ENCODE measurements at regions not wholly inside any gene's neighbourhood (a gene's known extent, or its start where the extent isn't known, plus 50 kb on each side); places are given as distances from the start of the nearest gene placed in this dataset.

GRCh38 chr16:17685447-17685846, 214.7 kb upstream of the XYLT1 start:
- H3K9me2 ChIP-seq (replicated peaks; ENCODE audit: insufficient read depth, low read length): no peaks in the 10 kb centered on the region
- no peaks in the 10 kb centered on the region for H3K27me3 ChIP-seq (replicated peaks; ENCODE audit: insufficient read depth, low read length)
- no peaks in the 10 kb centered on the region for H3K36me3 ChIP-seq (replicated peaks; ENCODE audit: insufficient read depth, low read length)
- H3K4me3 ChIP-seq (ENCODE audit: low read length): no peak overlapping the region
- DNase-seq: no peak
- no peak overlapping the region for H3K27ac ChIP-seq (ENCODE audit: low read length)
- TF ChIP-seq, protein P1, sequence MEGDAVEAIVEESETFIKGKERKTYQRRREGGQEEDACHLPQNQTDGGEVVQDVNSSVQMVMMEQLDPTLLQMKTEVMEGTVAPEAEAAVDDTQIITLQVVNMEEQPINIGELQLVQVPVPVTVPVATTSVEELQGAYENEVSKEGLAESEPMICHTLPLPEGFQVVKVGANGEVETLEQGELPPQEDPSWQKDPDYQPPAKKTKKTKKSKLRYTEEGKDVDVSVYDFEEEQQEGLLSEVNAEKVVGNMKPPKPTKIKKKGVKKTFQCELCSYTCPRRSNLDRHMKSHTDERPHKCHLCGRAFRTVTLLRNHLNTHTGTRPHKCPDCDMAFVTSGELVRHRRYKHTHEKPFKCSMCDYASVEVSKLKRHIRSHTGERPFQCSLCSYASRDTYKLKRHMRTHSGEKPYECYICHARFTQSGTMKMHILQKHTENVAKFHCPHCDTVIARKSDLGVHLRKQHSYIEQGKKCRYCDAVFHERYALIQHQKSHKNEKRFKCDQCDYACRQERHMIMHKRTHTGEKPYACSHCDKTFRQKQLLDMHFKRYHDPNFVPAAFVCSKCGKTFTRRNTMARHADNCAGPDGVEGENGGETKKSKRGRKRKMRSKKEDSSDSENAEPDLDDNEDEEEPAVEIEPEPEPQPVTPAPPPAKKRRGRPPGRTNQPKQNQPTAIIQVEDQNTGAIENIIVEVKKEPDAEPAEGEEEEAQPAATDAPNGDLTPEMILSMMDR (IDR thresholded peaks at IDR 0.05; ENCODE audit: low read length): no peak
- TF ChIP-seq EZH2 (optimal IDR thresholded peaks at IDR 0.05; ENCODE audit: low read depth, low read length) (no peak), EZH2phosphoT487 (IDR thresholded peaks at IDR 0.05; ENCODE audit: low read length) (no peak)
- H2AFZ ChIP-seq (ENCODE audit: low read length): no peak overlapping the region
- H3K79me2 ChIP-seq (ENCODE audit: low read length): no peaks in the 10 kb centered on the region
- no peaks in the 10 kb centered on the region for H4K20me1 ChIP-seq (ENCODE audit: insufficient read depth, low read length)
- no peaks in the 10 kb centered on the region for H3F3A ChIP-seq (ENCODE audit: insufficient read depth, low read length)
- no peak overlapping the region for H3K9ac ChIP-seq (ENCODE audit: low read length)
- no peaks in the 10 kb centered on the region for H3K4me1 ChIP-seq (ENCODE audit: low read length)
- H3K4me2 ChIP-seq (ENCODE audit: low read depth, low read length): no peak overlapping the region
- H3K9me3 ChIP-seq (replicated peaks; ENCODE audit: insufficient read depth, low read length): no peaks in the 10 kb centered on the region

GRCh38 chr16:17683281-17683680, 212.5 kb upstream of the XYLT1 start:
- H3K9ac ChIP-seq (ENCODE audit: low read length): no peak overlapping the region
- no peaks in the 10 kb centered on the region for H3K9me2 ChIP-seq (replicated peaks; ENCODE audit: insufficient read depth, low read length)
- TF ChIP-seq, protein P1 (IDR thresholded peaks at IDR 0.05; ENCODE audit: low read length): no peak
- TF ChIP-seq EZH2 (optimal IDR thresholded peaks at IDR 0.05; ENCODE audit: low read depth, low read length) (no peak), EZH2phosphoT487 (IDR thresholded peaks at IDR 0.05; ENCODE audit: low read length) (no peak)
- no peak overlapping the region for H3K4me3 ChIP-seq (ENCODE audit: low read length)
- H3K27ac ChIP-seq (ENCODE audit: low read length): no peak overlapping the region
- H3K27me3 ChIP-seq (replicated peaks; ENCODE audit: insufficient read depth, low read length): no peaks in the 10 kb centered on the region
- no peak for DNase-seq
- no peaks in the 10 kb centered on the region for H3K79me2 ChIP-seq (ENCODE audit: low read length)
- H3F3A ChIP-seq (ENCODE audit: insufficient read depth, low read length): no peaks in the 10 kb centered on the region
- H3K4me2 ChIP-seq (ENCODE audit: low read depth, low read length): no peak overlapping the region
- H3K4me1 ChIP-seq (ENCODE audit: low read length): no peaks in the 10 kb centered on the region
- H4K20me1 ChIP-seq (ENCODE audit: insufficient read depth, low read length): no peaks in the 10 kb centered on the region
- no peaks in the 10 kb centered on the region for H3K9me3 ChIP-seq (replicated peaks; ENCODE audit: insufficient read depth, low read length)
- no peaks in the 10 kb centered on the region for H3K36me3 ChIP-seq (replicated peaks; ENCODE audit: insufficient read depth, low read length)
- no peak overlapping the region for H2AFZ ChIP-seq (ENCODE audit: low read length)

GRCh38 chr16:17676171-17676570, 205.4 kb upstream of the XYLT1 start:
- TF ChIP-seq EZH2phosphoT487 (IDR thresholded peaks at IDR 0.05; ENCODE audit: low read length) (no peak), EZH2 (optimal IDR thresholded peaks at IDR 0.05; ENCODE audit: low read depth, low read length) (no peak)
- TF ChIP-seq, protein P1 (IDR thresholded peaks at IDR 0.05; ENCODE audit: low read length): no peak
- Histone ChIP-seq H3K4me2 (ENCODE audit: low read depth, low read length) (no peak overlapping the region), H3K36me3 (replicated peaks; ENCODE audit: insufficient read depth, low read length) (no peaks in the 10 kb centered on the region), H3K79me2 (ENCODE audit: low read length) (no peaks in the 10 kb centered on the region), H3K9me3 (replicated peaks; ENCODE audit: insufficient read depth, low read length) (no peaks in the 10 kb centered on the region), H3F3A (ENCODE audit: insufficient read depth, low read length) (no peaks in the 10 kb centered on the region), H3K4me3 (ENCODE audit: low read length) (no peak overlapping the region), H3K9ac (ENCODE audit: low read length) (no peak overlapping the region), H3K27ac (ENCODE audit: low read length) (no peak overlapping the region), H3K4me1 (ENCODE audit: low read length) (no peaks in the 10 kb centered on the region), H3K27me3 (replicated peaks; ENCODE audit: insufficient read depth, low read length) (no peaks in the 10 kb centered on the region), H3K9me2 (replicated peaks; ENCODE audit: insufficient read depth, low read length) (no peaks in the 10 kb centered on the region), H4K20me1 (ENCODE audit: insufficient read depth, low read length) (no peaks in the 10 kb centered on the region), H2AFZ (ENCODE audit: low read length) (no peak overlapping the region)
- no peak for DNase-seq

Measured in MM.1S (cell line).